Liver (tissue), 8 donors: ENCODE measurements at regions not wholly inside any gene's neighbourhood (a gene's known extent, or its start where the extent isn't known, plus 50 kb on each side); places are given as distances from the start of the nearest gene placed in this dataset.

Source experiments
- DNase-seq: peaks from one replicate; pipeline ENCODE4 v3.0.0-alpha.2; 2017; ENCODE audit warnings: low spot score
- H3K27ac ChIP-seq, 2 donors: one replicate each; pipeline ENCODE4 v1.7.0; 2013; ENCODE audit warnings: inconsistent platforms in 2 of 2, low read length in 2 of 2, control low read depth in 1 of 2, low read depth in 1 of 2, mild to moderate bottlenecking in 1 of 2
- H3K27me3 ChIP-seq, 4 donors: one replicate each; pipeline versions ENCODE4 v1.6.1 to v1.7.0; 2013; ENCODE audit warnings: low read length in 3 of 4, inconsistent platforms in 1 of 4, mild to moderate bottlenecking in 1 of 4, moderate library complexity in 1 of 4; ENCODE audit not compliant: control insufficient read depth in 4 of 4, insufficient read depth in 4 of 4
- H3K36me3 ChIP-seq, 4 donors: one replicate each; pipeline versions ENCODE4 v1.6.1 to v1.7.0; 2013; ENCODE audit warnings: low read length in 3 of 4, mild to moderate bottlenecking in 3 of 4, low read depth in 1 of 4, moderate library complexity in 1 of 4; ENCODE audit not compliant: control insufficient read depth in 4 of 4, insufficient read depth in 3 of 4
- H3K4me1 ChIP-seq, 4 donors: one replicate each; pipeline versions ENCODE4 v1.6.1 to v1.7.0; 2013; ENCODE audit warnings: low read length in 3 of 4, mild to moderate bottlenecking in 3 of 4, moderate library complexity in 1 of 4; ENCODE audit not compliant: control insufficient read depth in 4 of 4, insufficient read depth in 4 of 4
- H3K4me3 ChIP-seq, 3 donors: one replicate each; pipeline versions ENCODE4 v1.6.1 to v1.7.0; 2013; ENCODE audit warnings: low read length in 3 of 3, control low read depth in 1 of 3, low read depth in 1 of 3, mild to moderate bottlenecking in 1 of 3
- H3K9ac ChIP-seq, 2 donors: one replicate each; pipeline ENCODE4 v1.7.0; 2013; ENCODE audit warnings: low read length in 2 of 2, mild to moderate bottlenecking in 2 of 2, moderate library complexity in 2 of 2, control low read depth in 1 of 2, low read depth in 1 of 2
- H3K9me3 ChIP-seq, 4 donors: one replicate each; pipeline versions ENCODE4 v1.6.1 to v1.7.0; 2013; ENCODE audit warnings: low read length in 3 of 4; ENCODE audit not compliant: control insufficient read depth in 4 of 4
- EGR1 ChIP-seq, 2 donors: IDR thresholded peaks; 2 replicates each; pipeline ENCODE4 v1.6.1; 2016 to 2018; ENCODE audit warnings: antibody characterized with exemption in 2 of 2, low read depth in 2 of 2
- FOXA1 ChIP-seq: IDR thresholded peaks from 2 replicates; pipeline ENCODE4 v1.6.1; 2016; ENCODE audit warnings: antibody characterized with exemption
- GABPA ChIP-seq, 2 donors: IDR thresholded peaks in 1 of 2; conservative IDR thresholded peaks in 1 of 2; 2 replicates each; pipeline ENCODE4 v1.6.1; 2016; ENCODE audit warnings: antibody characterized with exemption in 2 of 2, mild to moderate bottlenecking in 1 of 2, moderate library complexity in 1 of 2
- HNF4A ChIP-seq, 2 donors: conservative IDR thresholded peaks; 2 replicates each; pipeline ENCODE4 v1.6.1; 2016; ENCODE audit warnings: antibody characterized with exemption in 2 of 2, mild to moderate bottlenecking in 2 of 2
- HNF4G ChIP-seq: IDR thresholded peaks from 2 replicates; pipeline ENCODE4 v1.6.1; 2016; ENCODE audit warnings: antibody characterized with exemption
- JUND ChIP-seq, 2 donors: IDR thresholded peaks; 2 replicates each; pipeline ENCODE4 v1.6.1; 2016; ENCODE audit warnings: antibody characterized with exemption in 2 of 2
- NR2F2 ChIP-seq: IDR thresholded peaks from 2 replicates; pipeline ENCODE4 v1.6.1; 2016; ENCODE audit warnings: antibody characterized with exemption
- RAD21 ChIP-seq, 2 donors: IDR thresholded peaks; 2 replicates each; pipeline ENCODE4 v1.6.1; 2016; ENCODE audit warnings: antibody characterized with exemption in 2 of 2, mild to moderate bottlenecking in 2 of 2
- RXRA ChIP-seq, 2 donors: IDR thresholded peaks; 2 replicates each; pipeline ENCODE4 v1.6.1; 2017 to 2018; ENCODE audit warnings: antibody characterized with exemption in 2 of 2, mild to moderate bottlenecking in 1 of 2
- SP1 ChIP-seq: IDR thresholded peaks from 2 replicates; pipeline ENCODE4 v1.6.1; 2018; ENCODE audit warnings: antibody characterized with exemption, mild to moderate bottlenecking
- YY1 ChIP-seq: IDR thresholded peaks from 2 replicates; pipeline ENCODE4 v1.6.1; 2016; ENCODE audit warnings: antibody characterized with exemption, mild to moderate bottlenecking
- WGBS: extraction: QIAGEN DNeasy Blood & Tissue Kit; methylation state at CpG from one replicate; pipeline ENCODE4 v1.1.7; 2013; 5-methylcytosine and 5-hydroxymethylcytosine counted together
- TF ChIP-seq, protein P1 (sequence below): IDR thresholded peaks from 2 replicates; pipeline ENCODE4 v1.6.1; 2016; ENCODE audit warnings: antibody characterized with exemption
- TF ChIP-seq, protein P2 (sequence below): fragments of 150-350 bp; IDR thresholded peaks from 2 replicates; pipeline ENCODE4 v1.5.1; 2017; ENCODE audit warnings: improper control_type of control experiment, low read depth, low read length; ENCODE audit not compliant: missing input control
- TF ChIP-seq, protein P3 (sequence below): IDR thresholded peaks from 2 replicates; pipeline ENCODE4 v1.6.1; 2016; ENCODE audit warnings: antibody characterized with exemption, mild to moderate bottlenecking
- TF ChIP-seq, protein P4 (sequence below): IDR thresholded peaks from 2 replicates; pipeline ENCODE4 v1.6.1; 2016; ENCODE audit warnings: antibody characterized with exemption
- donor health status: healthy.
- donor health status: healthy.
- donor health status: healthy.
- donor health status: healthy.
- donor health status: healthy.

DNA sequence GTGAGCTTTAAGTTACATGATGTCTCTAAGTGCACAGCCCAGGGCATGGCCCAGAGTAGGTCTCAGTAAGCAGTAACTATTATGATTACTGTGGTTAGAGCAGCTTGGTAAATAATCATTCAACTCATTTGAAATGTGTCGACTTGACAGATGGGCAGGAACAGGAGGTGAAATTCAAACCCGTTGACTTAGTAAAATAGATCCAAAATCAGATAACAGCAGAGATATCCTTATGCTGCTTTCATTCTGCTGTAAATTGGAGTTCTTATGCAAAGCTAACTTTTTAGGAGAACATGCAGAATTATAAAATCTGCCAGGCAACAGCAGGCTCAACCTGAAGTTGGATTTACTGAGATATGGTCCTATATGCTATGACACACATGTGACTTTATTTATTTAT, 118.7 kb upstream of the KLHL25 start:
- H3K9me3 ChIP-seq: no peaks in the 10 kb centered on the region
- no peak overlapping the region for H3K9ac ChIP-seq
- no peak overlapping the region for H3K27ac ChIP-seq
- no peaks in the 10 kb centered on the region for H3K4me1 ChIP-seq
- TF ChIP-seq, protein P1, sequence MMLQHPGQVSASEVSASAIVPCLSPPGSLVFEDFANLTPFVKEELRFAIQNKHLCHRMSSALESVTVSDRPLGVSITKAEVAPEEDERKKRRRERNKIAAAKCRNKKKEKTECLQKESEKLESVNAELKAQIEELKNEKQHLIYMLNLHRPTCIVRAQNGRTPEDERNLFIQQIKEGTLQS: no peak
- TF ChIP-seq SP1: no peak
- TF ChIP-seq RAD21 (IDR thresholded peaks at IDR 0.05): no peak
- no peak for TF ChIP-seq HNF4A (conservative IDR thresholded peaks at IDR 0.05)
- TF ChIP-seq YY1: no peak
- 72% methylated on average over 2 of the region's 2 CpGs for WGBS
- no peak for DNase-seq
- no peaks in the 10 kb centered on the region for H3K36me3 ChIP-seq
- no peaks in the 10 kb centered on the region for H3K27me3 ChIP-seq
- no peak overlapping the region for H3K4me3 ChIP-seq

DNA sequence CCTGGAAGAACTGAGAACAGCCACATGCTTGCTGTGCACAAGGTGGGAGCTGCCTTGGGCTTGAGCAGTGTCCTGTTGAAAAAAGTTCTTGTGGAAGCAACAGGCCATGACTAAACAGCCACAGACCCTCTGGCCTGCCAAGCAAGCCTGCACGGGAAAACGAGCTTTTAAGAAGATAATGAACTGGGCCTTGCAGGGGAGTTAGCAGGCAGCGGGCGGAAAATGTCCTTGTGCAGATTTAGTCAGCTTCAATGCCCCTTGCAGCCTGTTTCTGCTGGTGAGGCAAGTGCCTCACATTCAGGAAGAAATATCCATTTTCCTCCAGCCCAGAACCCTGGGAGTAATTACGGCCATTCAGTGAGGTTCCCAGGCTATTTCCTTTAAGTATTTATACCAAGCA, 126.2 kb upstream of the KLHL25 start:
- Histone ChIP-seq H3K9me3 (no peaks in the 10 kb centered on the region), H3K36me3 (no peaks in the 10 kb centered on the region), H3K9ac (no peak overlapping the region), H3K4me1 (no peaks in the 10 kb centered on the region), H3K27me3 (no peaks in the 10 kb centered on the region), H3K4me3 (no peak overlapping the region), H3K27ac (no peak overlapping the region)
- TF ChIP-seq FOXA1 (no peak), GABPA (IDR thresholded peaks at IDR 0.05 in 1 of 2, conservative IDR thresholded peaks at IDR 0.05 in 1 of 2) (no peak), HNF4G (no peak)
- 80% methylated on average over 5 of the region's 5 CpGs for WGBS
- DNase-seq: no peak

DNA sequence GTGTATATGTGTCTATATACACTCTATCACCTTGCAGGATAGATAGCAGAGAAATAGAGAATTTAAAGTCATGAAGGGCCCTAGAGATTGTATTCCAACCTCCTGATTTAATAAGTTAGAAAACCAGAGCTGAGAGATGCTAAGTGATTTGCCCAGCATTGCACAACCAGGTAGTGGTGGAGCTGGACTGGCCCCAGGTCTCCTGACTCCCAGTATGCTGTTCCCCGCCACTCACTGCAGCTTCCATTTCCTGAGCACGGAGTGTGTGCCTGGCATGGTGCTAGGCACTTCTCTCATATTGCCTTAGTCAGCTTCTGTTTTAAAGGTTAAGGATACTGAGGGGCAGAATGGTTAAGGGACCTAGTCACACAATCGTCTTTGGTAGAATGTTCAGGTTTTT, 129.4 kb upstream of the KLHL25 start:
- Histone ChIP-seq H3K27me3 (no peaks in the 10 kb centered on the region), H3K36me3 (no peaks in the 10 kb centered on the region), H3K4me1 (no peaks in the 10 kb centered on the region), H3K4me3 (no peak overlapping the region), H3K27ac (no peak overlapping the region), H3K9ac (no peak overlapping the region), H3K9me3 (no peaks in the 10 kb centered on the region)
- DNase-seq: no peak
- TF ChIP-seq YY1 (no peak), FOXA1 (no peak), HNF4G (no peak), RXRA (IDR thresholded peaks at IDR 0.05) (no peak), NR2F2 (no peak), JUND (IDR thresholded peaks at IDR 0.05) (no peak), SP1 (no peak), GABPA (IDR thresholded peaks at IDR 0.05 in 1 of 2, conservative IDR thresholded peaks at IDR 0.05 in 1 of 2) (no peak)
- TF ChIP-seq, protein P1: no peak
- WGBS: 85% methylated on average over 3 of the region's 3 CpGs

DNA sequence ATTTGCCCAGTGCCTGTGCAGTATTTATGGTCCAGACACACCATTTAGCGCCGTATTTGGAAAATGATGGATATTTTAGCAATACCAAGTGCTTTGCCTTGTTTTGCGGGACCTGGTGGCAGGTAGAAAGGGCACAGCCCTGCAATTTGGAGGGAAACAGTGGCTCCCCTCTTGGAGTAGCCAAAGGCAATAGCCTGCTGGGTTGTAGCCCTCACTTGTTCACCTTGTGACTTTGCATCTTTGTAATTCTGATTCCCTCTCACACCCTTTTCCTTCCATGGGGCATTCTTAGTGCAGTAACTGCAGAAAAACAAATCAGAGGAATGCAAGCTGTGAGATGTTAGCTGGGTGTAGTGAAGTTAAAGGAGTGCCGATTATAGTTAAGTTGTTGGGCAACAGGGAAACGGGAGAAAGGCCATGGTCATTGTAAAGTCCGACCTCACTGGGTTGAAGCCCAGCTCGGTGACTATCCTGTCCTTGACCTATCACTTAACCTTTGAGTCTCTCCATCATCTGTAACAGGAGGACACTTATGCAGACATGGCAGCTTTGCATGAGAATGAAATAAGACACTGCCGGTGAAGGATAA, 131.0 kb upstream of the KLHL25 start:
- 61% methylated on average over 8 of the region's 8 CpGs for WGBS
- TF ChIP-seq, protein P1: no peak
- TF ChIP-seq YY1 (no peak), HNF4A (conservative IDR thresholded peaks at IDR 0.05) (no peak), SP1 (no peak), EGR1 (IDR thresholded peaks at IDR 0.05; ENCODE audit: low read depth in 2 of 2) (no peak), FOXA1 (no peak)
- TF ChIP-seq, protein P2, sequence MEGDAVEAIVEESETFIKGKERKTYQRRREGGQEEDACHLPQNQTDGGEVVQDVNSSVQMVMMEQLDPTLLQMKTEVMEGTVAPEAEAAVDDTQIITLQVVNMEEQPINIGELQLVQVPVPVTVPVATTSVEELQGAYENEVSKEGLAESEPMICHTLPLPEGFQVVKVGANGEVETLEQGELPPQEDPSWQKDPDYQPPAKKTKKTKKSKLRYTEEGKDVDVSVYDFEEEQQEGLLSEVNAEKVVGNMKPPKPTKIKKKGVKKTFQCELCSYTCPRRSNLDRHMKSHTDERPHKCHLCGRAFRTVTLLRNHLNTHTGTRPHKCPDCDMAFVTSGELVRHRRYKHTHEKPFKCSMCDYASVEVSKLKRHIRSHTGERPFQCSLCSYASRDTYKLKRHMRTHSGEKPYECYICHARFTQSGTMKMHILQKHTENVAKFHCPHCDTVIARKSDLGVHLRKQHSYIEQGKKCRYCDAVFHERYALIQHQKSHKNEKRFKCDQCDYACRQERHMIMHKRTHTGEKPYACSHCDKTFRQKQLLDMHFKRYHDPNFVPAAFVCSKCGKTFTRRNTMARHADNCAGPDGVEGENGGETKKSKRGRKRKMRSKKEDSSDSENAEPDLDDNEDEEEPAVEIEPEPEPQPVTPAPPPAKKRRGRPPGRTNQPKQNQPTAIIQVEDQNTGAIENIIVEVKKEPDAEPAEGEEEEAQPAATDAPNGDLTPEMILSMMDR: no peak
- TF ChIP-seq, protein P3, sequence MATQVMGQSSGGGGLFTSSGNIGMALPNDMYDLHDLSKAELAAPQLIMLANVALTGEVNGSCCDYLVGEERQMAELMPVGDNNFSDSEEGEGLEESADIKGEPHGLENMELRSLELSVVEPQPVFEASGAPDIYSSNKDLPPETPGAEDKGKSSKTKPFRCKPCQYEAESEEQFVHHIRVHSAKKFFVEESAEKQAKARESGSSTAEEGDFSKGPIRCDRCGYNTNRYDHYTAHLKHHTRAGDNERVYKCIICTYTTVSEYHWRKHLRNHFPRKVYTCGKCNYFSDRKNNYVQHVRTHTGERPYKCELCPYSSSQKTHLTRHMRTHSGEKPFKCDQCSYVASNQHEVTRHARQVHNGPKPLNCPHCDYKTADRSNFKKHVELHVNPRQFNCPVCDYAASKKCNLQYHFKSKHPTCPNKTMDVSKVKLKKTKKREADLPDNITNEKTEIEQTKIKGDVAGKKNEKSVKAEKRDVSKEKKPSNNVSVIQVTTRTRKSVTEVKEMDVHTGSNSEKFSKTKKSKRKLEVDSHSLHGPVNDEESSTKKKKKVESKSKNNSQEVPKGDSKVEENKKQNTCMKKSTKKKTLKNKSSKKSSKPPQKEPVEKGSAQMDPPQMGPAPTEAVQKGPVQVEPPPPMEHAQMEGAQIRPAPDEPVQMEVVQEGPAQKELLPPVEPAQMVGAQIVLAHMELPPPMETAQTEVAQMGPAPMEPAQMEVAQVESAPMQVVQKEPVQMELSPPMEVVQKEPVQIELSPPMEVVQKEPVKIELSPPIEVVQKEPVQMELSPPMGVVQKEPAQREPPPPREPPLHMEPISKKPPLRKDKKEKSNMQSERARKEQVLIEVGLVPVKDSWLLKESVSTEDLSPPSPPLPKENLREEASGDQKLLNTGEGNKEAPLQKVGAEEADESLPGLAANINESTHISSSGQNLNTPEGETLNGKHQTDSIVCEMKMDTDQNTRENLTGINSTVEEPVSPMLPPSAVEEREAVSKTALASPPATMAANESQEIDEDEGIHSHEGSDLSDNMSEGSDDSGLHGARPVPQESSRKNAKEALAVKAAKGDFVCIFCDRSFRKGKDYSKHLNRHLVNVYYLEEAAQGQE: no peak
- TF ChIP-seq, protein P4, sequence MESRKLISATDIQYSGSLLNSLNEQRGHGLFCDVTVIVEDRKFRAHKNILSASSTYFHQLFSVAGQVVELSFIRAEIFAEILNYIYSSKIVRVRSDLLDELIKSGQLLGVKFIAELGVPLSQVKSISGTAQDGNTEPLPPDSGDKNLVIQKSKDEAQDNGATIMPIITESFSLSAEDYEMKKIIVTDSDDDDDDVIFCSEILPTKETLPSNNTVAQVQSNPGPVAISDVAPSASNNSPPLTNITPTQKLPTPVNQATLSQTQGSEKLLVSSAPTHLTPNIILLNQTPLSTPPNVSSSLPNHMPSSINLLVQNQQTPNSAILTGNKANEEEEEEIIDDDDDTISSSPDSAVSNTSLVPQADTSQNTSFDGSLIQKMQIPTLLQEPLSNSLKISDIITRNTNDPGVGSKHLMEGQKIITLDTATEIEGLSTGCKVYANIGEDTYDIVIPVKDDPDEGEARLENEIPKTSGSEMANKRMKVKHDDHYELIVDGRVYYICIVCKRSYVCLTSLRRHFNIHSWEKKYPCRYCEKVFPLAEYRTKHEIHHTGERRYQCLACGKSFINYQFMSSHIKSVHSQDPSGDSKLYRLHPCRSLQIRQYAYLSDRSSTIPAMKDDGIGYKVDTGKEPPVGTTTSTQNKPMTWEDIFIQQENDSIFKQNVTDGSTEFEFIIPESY: no peak

More for the DNA sequence above, 131.0 kb upstream of the KLHL25 start:
- H3K9me3 ChIP-seq: no peaks in the 10 kb centered on the region
- no peak for DNase-seq
- no peak overlapping the region for H3K4me3 ChIP-seq
- no peak overlapping the region for H3K9ac ChIP-seq
- no peaks in the 10 kb centered on the region for H3K36me3 ChIP-seq
- H3K27me3 ChIP-seq: no peaks in the 10 kb centered on the region
- H3K4me1 ChIP-seq: no peaks in the 10 kb centered on the region
- no peak overlapping the region for H3K27ac ChIP-seq
